ENCODE measurements at regions not wholly inside any gene's neighbourhood (a gene's known extent, or its start where the extent isn't known, plus 50 kb on each side); places are given as distances from the start of the nearest gene placed in this dataset.

GRCh38 chr10:108785011-108785410 is 1138.3 kb downstream of the XPNPEP1 start:
- Histone ChIP-seq H3K4me3 (no peak overlapping the region), H3K36me3 (no peaks in the 10 kb centered on the region), H3K27me3 (no peaks in the 10 kb centered on the region), H3K4me1 (no peaks in the 10 kb centered on the region), H3K9me3 (peaks cover 0 to 22% (median 13%) of the 10 kb centered on the region in 4 donors), H3K27ac (replicated peaks in 1 of 4) (no peak overlapping the region)
- 72% methylated on average over 2 of the region's 2 CpGs for WGBS
- no peak for DNase-seq (ENCODE audit: extremely low spot score)
- intact Hi-C loops (cut with DNase I), result no loop called here
- TF ChIP-seq CTCF (IDR thresholded peaks at IDR 0.05) (no peak), POLR2AphosphoS5 (IDR thresholded peaks at IDR 0.05) (no peak), EP300 (IDR thresholded peaks at IDR 0.05) (no peak), POLR2A (IDR thresholded peaks at IDR 0.05; ENCODE audit: low read depth) (no peak)

GRCh38 chr10:108784534-108784933 is 1138.8 kb downstream of the XPNPEP1 start:
- H3K36me3 ChIP-seq, result no peaks in the 10 kb centered on the region
- peaks cover 0 to 22% (median 13%) of the 10 kb centered on the region in 4 donors for H3K9me3 ChIP-seq
- WGBS, result 82% methylated on average over 5 of the region's 5 CpGs
- no peaks in the 10 kb centered on the region for H3K27me3 ChIP-seq
- no peak for DNase-seq (ENCODE audit: extremely low spot score)
- H3K27ac ChIP-seq (replicated peaks in 1 of 4), result no peak overlapping the region
- no peaks in the 10 kb centered on the region for H3K4me1 ChIP-seq
- intact Hi-C loops (cut with DNase I), result no loop called here
- no peak overlapping the region for H3K4me3 ChIP-seq
- TF ChIP-seq EP300 (IDR thresholded peaks at IDR 0.05) (no peak), CTCF (IDR thresholded peaks at IDR 0.05) (no peak), POLR2AphosphoS5 (IDR thresholded peaks at IDR 0.05) (no peak), POLR2A (IDR thresholded peaks at IDR 0.05; ENCODE audit: low read depth) (no peak)

GRCh38 chr10:108783897-108784296 is 1139.4 kb downstream of the XPNPEP1 start:
- intact Hi-C loops (cut with DNase I), result no loop called here
- Histone ChIP-seq H3K4me3 (no peak overlapping the region), H3K27me3 (no peaks in the 10 kb centered on the region), H3K9me3 (peaks cover 0 to 22% (median 13%) of the 10 kb centered on the region in 4 donors), H3K36me3 (no peaks in the 10 kb centered on the region), H3K4me1 (no peaks in the 10 kb centered on the region), H3K27ac (replicated peaks in 1 of 4) (no peak overlapping the region)
- DNase-seq (ENCODE audit: extremely low spot score), result no peak
- WGBS, result 73% methylated on average over 1 of the region's 1 CpG
- TF ChIP-seq POLR2A (IDR thresholded peaks at IDR 0.05; ENCODE audit: low read depth), result no peak
- TF ChIP-seq POLR2AphosphoS5 (IDR thresholded peaks at IDR 0.05), result no peak
- TF ChIP-seq EP300 (IDR thresholded peaks at IDR 0.05), result no peak
- no peak for TF ChIP-seq CTCF (IDR thresholded peaks at IDR 0.05)

GRCh38 chr10:108782411-108782810 is 1140.9 kb downstream of the XPNPEP1 start:
- no peak for DNase-seq (ENCODE audit: extremely low spot score)
- no peak overlapping the region for H3K4me3 ChIP-seq
- H3K27me3 ChIP-seq, result no peaks in the 10 kb centered on the region
- peaks cover 0 to 22% (median 13%) of the 10 kb centered on the region in 4 donors for H3K9me3 ChIP-seq
- no peak for TF ChIP-seq POLR2AphosphoS5 (IDR thresholded peaks at IDR 0.05)
- H3K27ac ChIP-seq (replicated peaks in 1 of 4), result no peak overlapping the region
- H3K36me3 ChIP-seq, result no peaks in the 10 kb centered on the region
- WGBS, result 65% methylated on average over 3 of the region's 3 CpGs
- intact Hi-C loops (cut with DNase I), result no loop called here
- H3K4me1 ChIP-seq, result no peaks in the 10 kb centered on the region

GRCh38 chr10:108779501-108779900 is 1143.8 kb downstream of the XPNPEP1 start:
- TF ChIP-seq POLR2AphosphoS5 (IDR thresholded peaks at IDR 0.05) (no peak), POLR2A (IDR thresholded peaks at IDR 0.05; ENCODE audit: low read depth) (no peak), CTCF (IDR thresholded peaks at IDR 0.05) (no peak), EP300 (IDR thresholded peaks at IDR 0.05) (no peak)

More at GRCh38 chr10:108779501-108779900, 1143.8 kb downstream of the XPNPEP1 start:
- H3K4me3 ChIP-seq, result no peak overlapping the region
- H3K36me3 ChIP-seq, result no peaks in the 10 kb centered on the region
- intact Hi-C loops (cut with DNase I), result no loop called here
- H3K9me3 ChIP-seq, result peaks cover 0 to 11% (median 5%) of the 10 kb centered on the region in 4 donors
- no peaks in the 10 kb centered on the region for H3K4me1 ChIP-seq
- DNase-seq (ENCODE audit: extremely low spot score), result no peak
- H3K27ac ChIP-seq (replicated peaks in 1 of 4), result no peak overlapping the region
- no peaks in the 10 kb centered on the region for H3K27me3 ChIP-seq
